PC-3 (cell line): ENCODE measurements at regions not wholly inside any gene's neighbourhood (a gene's known extent, or its start where the extent isn't known, plus 50 kb on each side); places are given as distances from the start of the nearest gene placed in this dataset.

Source experiments
- ATAC-seq: fragments of 200-7000 bp; cut with Tn5 transposase; 2 replicates; pipeline ENCODE4 v1.9.1; 2020; ENCODE audit warnings: mild to moderate bottlenecking, moderate library complexity
- BruUV-seq: library from RNA; stranded (reverse); fragments of 400-500 nt; replicated peaks from 2 replicates; lab custom pipeline; 2021; lab: Mats Ljungman, UMichigan
- CTCF ChIA-PET: fragments of 300-600 bp; sonication (Branson Sonifier 250); formaldehyde crosslinking; loops from one replicate; lab custom pipeline; 2022; ENCODE audit warnings: antibody characterized with exemption; lab: Charles Lee
- POLR2A ChIA-PET: fragments of 300-600 bp; sonication (Branson Sonifier 250); formaldehyde crosslinking; loops from one replicate; lab custom pipeline; 2022; ENCODE audit warnings: antibody characterized with exemption; ENCODE audit not compliant: unreplicated experiment; lab: Charles Lee
- DNase-seq: peaks from one replicate; pipeline ENCODE4 v3.0.0-alpha.2; 2015
- H2AFZ ChIP-seq: fragments of 300-600 bp; sonication (generic); 2 replicates; pipeline ENCODE4 v1.6.0; 2016; ENCODE audit warnings: antibody characterized with exemption, low read length
- H3F3A ChIP-seq: fragments of 300-600 bp; sonication (generic); one replicate; pipeline ENCODE4 v1.6.0; 2017; ENCODE audit warnings: antibody characterized with exemption, low read length, control low read depth, mild to moderate bottlenecking; ENCODE audit not compliant: unreplicated experiment
- H3K27ac ChIP-seq: fragments of 300-600 bp; sonication (generic); 2 replicates; pipeline ENCODE4 v1.5.1; 2016; ENCODE audit warnings: mild to moderate bottlenecking, low read length
- H3K27me3 ChIP-seq: fragments of 300-600 bp; sonication (generic); 2 replicates; pipeline ENCODE4 v1.6.1; 2016; ENCODE audit warnings: low read length, mixed read lengths
- H3K36me3 ChIP-seq: fragments of 300-600 bp; sonication (generic); 2 replicates; pipeline ENCODE4 v1.6.1; 2016; ENCODE audit warnings: low read depth, mixed run types, low read length, mixed read lengths
- H3K4me1 ChIP-seq: fragments of 300-600 bp; sonication (generic); 2 replicates; pipeline ENCODE4 v1.5.1; 2016; ENCODE audit warnings: low read length; ENCODE audit not compliant: insufficient read depth
- H3K4me2 ChIP-seq: fragments of 300-600 bp; sonication (generic); 2 replicates; pipeline ENCODE4 v1.6.0; 2016; ENCODE audit warnings: low read length
- H3K4me3 ChIP-seq: fragments of 300-600 bp; sonication (generic); 2 replicates; pipeline ENCODE4 v1.5.1; 2016; ENCODE audit warnings: mild to moderate bottlenecking, low read length, mixed read lengths
- H3K79me2 ChIP-seq: fragments of 300-600 bp; sonication (generic); 2 replicates; pipeline ENCODE4 v1.6.1; 2017; ENCODE audit warnings: low read length, mixed read lengths
- H3K9ac ChIP-seq: fragments of 300-600 bp; sonication (generic); 2 replicates; pipeline ENCODE4 v1.6.0; 2016; ENCODE audit warnings: mild to moderate bottlenecking, low read length
- H3K9me2 ChIP-seq: fragments of 300-600 bp; sonication (generic); replicated peaks from 2 replicates; pipeline ENCODE4 v1.6.1; 2016; ENCODE audit warnings: mixed run types, low read length, mixed read lengths
- H3K9me3 ChIP-seq: fragments of 300-600 bp; sonication (generic); 2 replicates; pipeline ENCODE4 v1.6.1; 2016; ENCODE audit warnings: low read length, mixed read lengths
- H4K20me1 ChIP-seq: fragments of 300-600 bp; sonication (generic); 2 replicates; pipeline ENCODE4 v1.6.1; 2016; ENCODE audit warnings: low read length, mixed read lengths
- EZH2 ChIP-seq: fragments of 300-600 bp; sonication (generic); IDR thresholded peaks from one replicate; pipeline ENCODE4 v1.6.1; 2017; ENCODE audit warnings: antibody characterized with exemption, mild to moderate bottlenecking, low read length; ENCODE audit not compliant: unreplicated experiment
- EZH2phosphoT487 ChIP-seq: fragments of 300-600 bp; sonication (generic); IDR thresholded peaks from 2 replicates; pipeline ENCODE4 v1.6.1; 2018; ENCODE audit warnings: mild to moderate bottlenecking, antibody characterized with exemption, low read length, borderline replicate concordance
- intact Hi-C: fragments of 100-400 bp; cut with micrococcal nuclease; formaldehyde crosslinking; loops from 2 replicates; pipeline ENCODE4 v1.9.0; 2023
- TF ChIP-seq, protein P1 (sequence below): fragments of 300-600 bp; sonication (generic); conservative IDR thresholded peaks from 2 replicates; pipeline ENCODE4 v1.5.1; 2017; ENCODE audit warnings: antibody characterized with exemption, low read depth, mild to moderate bottlenecking, low read length

DNA sequence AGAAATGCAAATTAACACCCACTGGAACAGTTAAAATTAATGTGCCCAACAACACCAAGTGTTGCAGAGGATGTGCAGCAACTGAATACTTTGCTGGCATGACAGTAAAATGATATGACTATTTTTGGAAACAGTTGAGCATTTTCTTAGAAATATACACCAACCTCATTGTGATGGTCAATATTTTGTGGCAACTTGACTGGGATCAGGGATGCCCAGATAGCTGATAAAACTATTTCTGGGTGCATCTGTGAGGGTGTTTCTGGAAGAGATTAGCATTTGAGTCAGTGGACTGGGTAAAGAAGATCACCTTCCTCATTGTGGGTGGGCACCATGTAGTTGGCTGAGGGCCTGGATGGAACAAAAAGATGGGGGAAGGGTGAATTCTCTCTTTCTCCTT, 57.9 kb downstream of the RPLP1 start:
- POLR2A ChIA-PET = no interaction called here
- ATAC-seq = no peak

DNA sequence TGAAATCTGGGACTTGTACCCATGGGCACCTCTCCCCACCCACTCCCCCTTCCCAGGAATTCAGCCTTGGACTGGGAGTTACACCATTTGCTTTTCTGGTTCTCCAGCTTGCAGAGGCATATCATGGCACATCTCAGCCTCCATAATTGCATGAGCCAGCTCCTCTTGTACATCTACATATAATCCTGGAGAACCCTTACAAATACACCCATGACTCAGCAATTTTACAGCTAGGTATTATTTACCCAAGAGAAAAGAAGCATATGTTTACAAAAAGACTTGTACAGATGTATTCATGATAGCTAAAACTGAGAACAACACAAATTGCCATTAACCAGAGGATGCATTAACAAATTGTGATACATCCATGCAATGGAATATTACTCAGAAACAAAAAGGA, 58.4 kb downstream of the RPLP1 start:
- no peaks in the 10 kb centered on the region for H3F3A ChIP-seq
- H3K4me2 ChIP-seq = no peak overlapping the region
- TF ChIP-seq, protein P1, sequence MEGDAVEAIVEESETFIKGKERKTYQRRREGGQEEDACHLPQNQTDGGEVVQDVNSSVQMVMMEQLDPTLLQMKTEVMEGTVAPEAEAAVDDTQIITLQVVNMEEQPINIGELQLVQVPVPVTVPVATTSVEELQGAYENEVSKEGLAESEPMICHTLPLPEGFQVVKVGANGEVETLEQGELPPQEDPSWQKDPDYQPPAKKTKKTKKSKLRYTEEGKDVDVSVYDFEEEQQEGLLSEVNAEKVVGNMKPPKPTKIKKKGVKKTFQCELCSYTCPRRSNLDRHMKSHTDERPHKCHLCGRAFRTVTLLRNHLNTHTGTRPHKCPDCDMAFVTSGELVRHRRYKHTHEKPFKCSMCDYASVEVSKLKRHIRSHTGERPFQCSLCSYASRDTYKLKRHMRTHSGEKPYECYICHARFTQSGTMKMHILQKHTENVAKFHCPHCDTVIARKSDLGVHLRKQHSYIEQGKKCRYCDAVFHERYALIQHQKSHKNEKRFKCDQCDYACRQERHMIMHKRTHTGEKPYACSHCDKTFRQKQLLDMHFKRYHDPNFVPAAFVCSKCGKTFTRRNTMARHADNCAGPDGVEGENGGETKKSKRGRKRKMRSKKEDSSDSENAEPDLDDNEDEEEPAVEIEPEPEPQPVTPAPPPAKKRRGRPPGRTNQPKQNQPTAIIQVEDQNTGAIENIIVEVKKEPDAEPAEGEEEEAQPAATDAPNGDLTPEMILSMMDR = no peak
- no peak for TF ChIP-seq EZH2
- no peak for TF ChIP-seq EZH2phosphoT487
- POLR2A ChIA-PET = no interaction called here
- H3K9me3 ChIP-seq = no peaks in the 10 kb centered on the region
- H3K27me3 ChIP-seq = no peaks in the 10 kb centered on the region
- no peaks in the 10 kb centered on the region for H3K9me2 ChIP-seq
- no peak overlapping the region for H3K9ac ChIP-seq
- H3K36me3 ChIP-seq = no peaks in the 10 kb centered on the region
- peak; percentile 40; the same call in 1 of the 2 replicates for ATAC-seq
- no peak overlapping the region for H3K27ac ChIP-seq
- intact Hi-C loops = no loop called here
- BruUV-seq = no TSS peak
- H3K4me3 ChIP-seq = no peak overlapping the region
- H3K4me1 ChIP-seq = peaks cover 5% of the 10 kb centered on the region; the same call in 1 of the 2 replicates
- no peaks in the 10 kb centered on the region for H4K20me1 ChIP-seq
- DNase-seq = peak; percentile 32
- H3K79me2 ChIP-seq = no peaks in the 10 kb centered on the region
- CTCF ChIA-PET = no interaction called here
- H2AFZ ChIP-seq = no peak overlapping the region

More for the DNA sequence above, 57.9 kb downstream of the RPLP1 start:
- no peaks in the 10 kb centered on the region for H4K20me1 ChIP-seq
- intact Hi-C loops = no loop called here
- H2AFZ ChIP-seq = no peak overlapping the region
- H3K27ac ChIP-seq = no peak overlapping the region
- no peaks in the 10 kb centered on the region for H3K79me2 ChIP-seq
- H3K36me3 ChIP-seq = no peaks in the 10 kb centered on the region
- no peak for DNase-seq
- no TSS peak for BruUV-seq
- CTCF ChIA-PET = no interaction called here
- no peaks in the 10 kb centered on the region for H3K27me3 ChIP-seq
- H3K9me3 ChIP-seq = no peaks in the 10 kb centered on the region
- H3K9ac ChIP-seq = no peak overlapping the region
- no peaks in the 10 kb centered on the region for H3K9me2 ChIP-seq
- no peaks in the 10 kb centered on the region for H3F3A ChIP-seq
- no peak overlapping the region for H3K4me2 ChIP-seq
- H3K4me1 ChIP-seq = peaks cover 5% of the 10 kb centered on the region; the same call in 1 of the 2 replicates
- no peak for TF ChIP-seq EZH2
- TF ChIP-seq, protein P1 = no peak
- no peak for TF ChIP-seq EZH2phosphoT487
- no peak overlapping the region for H3K4me3 ChIP-seq

GRCh38 chr15:69511716-69512340, 59.2 kb downstream of the RPLP1 start:
- Histone ChIP-seq H3K4me1 (peaks cover 5% of the 10 kb centered on the region; the same call in 1 of the 2 replicates), H3K4me2 (no peak overlapping the region), H3K4me3 (no peak overlapping the region), H3K27ac (no peak overlapping the region), H4K20me1 (no peaks in the 10 kb centered on the region), H3K79me2 (no peaks in the 10 kb centered on the region), H2AFZ (no peak overlapping the region), H3K27me3 (no peaks in the 10 kb centered on the region), H3K9me2 (no peaks in the 10 kb centered on the region), H3F3A (no peaks in the 10 kb centered on the region), H3K36me3 (no peaks in the 10 kb centered on the region), H3K9me3 (no peaks in the 10 kb centered on the region), H3K9ac (no peak overlapping the region)
- no TSS peak for BruUV-seq
- TF ChIP-seq, protein P1 = no peak
- no peak for TF ChIP-seq EZH2phosphoT487
- TF ChIP-seq EZH2 = no peak
- CTCF ChIA-PET = no interaction called here
- POLR2A ChIA-PET = no interaction called here
- intact Hi-C loops = no loop called here
- ATAC-seq (no peak), DNase-seq (no peak)
